ENCODE measurements at regions not wholly inside any gene's neighbourhood (a gene's known extent, or its start where the extent isn't known, plus 50 kb on each side); places are given as distances from the start of the nearest gene placed in this dataset.

DNA sequence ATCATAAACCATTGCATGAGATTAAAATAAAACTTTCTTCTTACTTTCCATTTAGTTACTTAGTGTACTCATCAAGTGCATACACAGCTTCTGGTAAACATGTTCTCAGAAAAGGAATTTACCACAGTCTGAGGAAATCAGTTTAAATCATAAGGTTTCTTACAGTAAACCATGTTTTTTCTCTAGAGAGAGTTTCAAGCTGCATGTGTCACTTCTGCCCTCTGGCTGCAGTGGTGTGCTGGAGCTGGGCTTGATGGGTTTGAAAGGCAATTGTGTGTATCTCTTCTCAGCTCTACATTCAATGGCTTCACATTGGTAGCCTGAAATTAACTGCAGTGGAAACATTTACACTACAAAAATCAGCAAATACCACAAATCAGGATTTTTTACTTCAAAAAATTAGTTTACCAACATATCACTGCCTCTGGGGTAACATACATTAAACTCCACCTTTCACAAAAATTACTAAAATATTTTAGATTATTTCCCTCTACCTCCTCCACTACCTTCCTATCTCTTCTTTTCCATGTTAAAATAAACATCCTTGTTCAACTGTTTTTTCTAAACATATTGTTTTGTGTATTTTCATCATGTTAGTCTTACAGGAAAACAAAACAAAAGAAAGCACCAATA lies 414.3 kb downstream of the ANXA1 start:
- TF ChIP-seq, protein P1, sequence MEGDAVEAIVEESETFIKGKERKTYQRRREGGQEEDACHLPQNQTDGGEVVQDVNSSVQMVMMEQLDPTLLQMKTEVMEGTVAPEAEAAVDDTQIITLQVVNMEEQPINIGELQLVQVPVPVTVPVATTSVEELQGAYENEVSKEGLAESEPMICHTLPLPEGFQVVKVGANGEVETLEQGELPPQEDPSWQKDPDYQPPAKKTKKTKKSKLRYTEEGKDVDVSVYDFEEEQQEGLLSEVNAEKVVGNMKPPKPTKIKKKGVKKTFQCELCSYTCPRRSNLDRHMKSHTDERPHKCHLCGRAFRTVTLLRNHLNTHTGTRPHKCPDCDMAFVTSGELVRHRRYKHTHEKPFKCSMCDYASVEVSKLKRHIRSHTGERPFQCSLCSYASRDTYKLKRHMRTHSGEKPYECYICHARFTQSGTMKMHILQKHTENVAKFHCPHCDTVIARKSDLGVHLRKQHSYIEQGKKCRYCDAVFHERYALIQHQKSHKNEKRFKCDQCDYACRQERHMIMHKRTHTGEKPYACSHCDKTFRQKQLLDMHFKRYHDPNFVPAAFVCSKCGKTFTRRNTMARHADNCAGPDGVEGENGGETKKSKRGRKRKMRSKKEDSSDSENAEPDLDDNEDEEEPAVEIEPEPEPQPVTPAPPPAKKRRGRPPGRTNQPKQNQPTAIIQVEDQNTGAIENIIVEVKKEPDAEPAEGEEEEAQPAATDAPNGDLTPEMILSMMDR (IDR thresholded peaks at IDR 0.05; ENCODE audit: insufficient read depth, low read length, poor library complexity, severe bottlenecking), result peak; percentile 83
- Histone ChIP-seq H3K27me3 (ENCODE audit: control insufficient read depth, insufficient read depth, low read length) (no peaks in the 10 kb centered on the region), H3K36me3 (ENCODE audit: control insufficient read depth, insufficient read depth, low read length) (no peaks in the 10 kb centered on the region), H3K4me3 (ENCODE audit: low read depth, low read length) (no peak overlapping the region)
- peak; percentile 16 for DNase-seq (ENCODE audit: low read depth)

DNA sequence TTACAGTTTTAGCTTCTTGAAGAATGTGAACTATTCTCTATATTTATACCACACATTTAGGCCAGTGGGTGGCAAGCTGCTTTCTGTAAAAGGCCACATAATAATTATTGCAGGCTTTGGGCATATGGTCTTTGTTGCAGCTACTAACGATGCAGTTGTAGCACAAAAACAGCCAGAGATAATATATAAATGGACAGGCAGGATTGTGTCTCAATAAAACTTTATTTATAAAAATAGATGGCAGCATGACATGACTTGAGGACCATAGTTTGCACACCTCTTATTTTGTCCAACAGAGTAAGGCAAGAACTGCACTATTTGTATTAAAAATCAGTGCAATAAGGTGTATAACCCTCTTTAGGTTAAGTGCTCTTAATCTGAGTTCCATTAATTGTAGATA lies 415.0 kb downstream of the ANXA1 start:
- no peaks in the 10 kb centered on the region for H3K27me3 ChIP-seq (ENCODE audit: control insufficient read depth, insufficient read depth, low read length)
- no peaks in the 10 kb centered on the region for H3K36me3 ChIP-seq (ENCODE audit: control insufficient read depth, insufficient read depth, low read length)
- TF ChIP-seq, protein P1 (IDR thresholded peaks at IDR 0.05; ENCODE audit: insufficient read depth, low read length, poor library complexity, severe bottlenecking), result no peak
- H3K4me3 ChIP-seq (ENCODE audit: low read depth, low read length), result no peak overlapping the region
- no peak for DNase-seq (ENCODE audit: low read depth)

DNA sequence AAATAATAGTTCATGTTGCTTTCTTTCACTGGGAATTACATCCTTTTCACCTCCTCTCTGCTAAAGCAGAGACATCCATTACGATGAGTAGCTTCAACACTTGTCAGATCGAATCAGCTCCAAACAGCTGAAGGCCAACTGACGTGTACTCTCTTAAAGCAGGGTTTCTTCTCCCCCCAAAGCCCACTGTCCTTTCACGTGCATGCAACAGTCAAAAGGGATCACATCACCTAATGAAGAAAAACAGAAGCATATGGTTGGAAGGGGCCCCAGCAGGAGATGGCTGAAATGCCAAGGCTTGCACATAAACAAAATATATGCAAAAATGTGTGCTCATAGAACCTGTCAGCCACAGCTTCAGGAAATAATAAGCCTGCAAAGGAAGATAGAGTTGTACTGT lies 421.6 kb downstream of the ANXA1 start:
- no peak for DNase-seq (ENCODE audit: low read depth)
- Histone ChIP-seq H3K36me3 (ENCODE audit: control insufficient read depth, insufficient read depth, low read length) (no peaks in the 10 kb centered on the region), H3K4me3 (ENCODE audit: low read depth, low read length) (no peak overlapping the region), H3K27me3 (ENCODE audit: control insufficient read depth, insufficient read depth, low read length) (no peaks in the 10 kb centered on the region)
- TF ChIP-seq, protein P1 (IDR thresholded peaks at IDR 0.05; ENCODE audit: insufficient read depth, low read length, poor library complexity, severe bottlenecking), result no peak

DNA sequence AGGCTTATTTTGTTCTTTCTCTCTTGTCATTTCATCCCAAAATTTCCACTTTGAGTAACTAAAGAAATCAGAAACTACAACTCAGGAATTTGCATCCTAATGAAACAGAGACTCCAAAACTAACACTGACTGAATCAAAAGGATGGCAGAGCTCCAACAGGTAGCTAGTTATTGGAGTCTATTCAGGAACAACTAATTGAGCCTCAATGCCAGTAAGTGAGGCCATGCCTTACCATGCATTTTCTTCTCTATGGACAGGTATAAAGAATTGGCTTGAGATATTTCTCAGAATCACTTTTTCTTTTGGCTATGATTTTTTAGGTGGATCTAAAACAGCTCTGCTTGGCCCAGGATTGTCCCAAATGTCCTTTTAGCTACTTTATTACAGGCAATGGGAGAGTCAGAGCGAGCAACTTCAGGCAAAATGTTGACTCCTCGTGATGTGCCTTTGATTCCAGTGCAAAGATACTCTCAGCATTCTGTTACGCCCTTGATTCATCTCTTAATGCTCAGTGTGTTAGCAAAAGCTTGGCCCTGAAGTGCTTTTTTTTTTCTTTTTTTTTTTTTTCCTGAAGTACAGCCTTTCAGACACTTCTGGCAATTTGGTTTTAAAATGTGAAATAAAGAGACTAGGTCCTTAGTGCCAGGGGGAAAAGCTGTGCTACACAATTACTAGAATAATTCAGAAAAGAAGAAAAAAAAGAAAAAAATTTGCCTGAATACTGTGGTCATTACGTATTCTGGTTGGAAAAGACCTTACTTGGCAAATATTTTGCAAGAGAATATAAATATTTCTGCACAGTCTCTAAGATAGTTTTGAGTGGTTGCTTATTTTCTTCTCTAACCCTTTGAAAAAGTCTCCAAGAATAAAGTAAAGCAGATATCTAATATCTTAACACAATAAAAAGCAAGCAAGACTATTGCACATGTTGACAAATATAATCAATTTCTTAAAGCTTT lies 423.7 kb downstream of the ANXA1 start:
- H3K36me3 ChIP-seq (ENCODE audit: control insufficient read depth, insufficient read depth, low read length), result no peaks in the 10 kb centered on the region
- TF ChIP-seq, protein P1 (IDR thresholded peaks at IDR 0.05; ENCODE audit: insufficient read depth, low read length, poor library complexity, severe bottlenecking), result no peak
- no peak overlapping the region for H3K4me3 ChIP-seq (ENCODE audit: low read depth, low read length)
- DNase-seq (ENCODE audit: low read depth), result no peak
- H3K27me3 ChIP-seq (ENCODE audit: control insufficient read depth, insufficient read depth, low read length), result no peaks in the 10 kb centered on the region

DNA sequence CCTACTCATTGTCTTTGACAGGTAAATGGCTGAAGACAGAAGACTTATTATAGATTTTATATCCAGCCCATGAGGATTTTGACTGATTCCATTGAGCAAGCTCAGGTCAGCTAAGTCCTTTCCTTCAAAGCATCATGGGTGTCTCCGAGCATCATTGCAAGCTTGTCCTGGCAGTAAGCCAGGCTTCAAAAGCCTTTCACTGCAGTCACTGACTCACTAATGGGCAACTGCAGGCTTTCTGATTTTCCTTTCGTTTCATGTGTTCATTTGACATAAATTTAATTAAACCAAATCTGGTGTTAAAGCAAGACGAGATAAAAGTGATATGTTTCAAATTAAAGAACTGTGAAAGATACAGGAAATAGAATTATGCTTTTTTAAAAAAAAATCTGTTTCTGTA lies 426.2 kb downstream of the ANXA1 start:
- Histone ChIP-seq H3K4me3 (ENCODE audit: low read depth, low read length) (no peak overlapping the region), H3K36me3 (ENCODE audit: control insufficient read depth, insufficient read depth, low read length) (no peaks in the 10 kb centered on the region), H3K27me3 (ENCODE audit: control insufficient read depth, insufficient read depth, low read length) (no peaks in the 10 kb centered on the region)
- TF ChIP-seq, protein P1 (IDR thresholded peaks at IDR 0.05; ENCODE audit: insufficient read depth, low read length, poor library complexity, severe bottlenecking), result no peak
- DNase-seq (ENCODE audit: low read depth), result peak; percentile 9

Data from kidney epithelial cell (primary cell).